Endothelial cell of umbilical vein (primary cell): ENCODE measurements at regions not wholly inside any gene's neighbourhood (a gene's known extent, or its start where the extent isn't known, plus 50 kb on each side); places are given as distances from the start of the nearest gene placed in this dataset.

Experiments
- BruUV-seq: library from RNA; stranded (reverse); fragments of 400-500 nt; replicated peaks from 2 replicates; lab custom pipeline; 2021; lab: Mats Ljungman, UMichigan
- CTCF ChIA-PET: fragments of 300-600, 350-600 bp; sonication (Branson Sonifier 250); formaldehyde crosslinking; loops from one replicate; lab custom pipeline; 2021; ENCODE audit warnings: antibody characterized with exemption, inconsistent platforms; lab: Charles Lee
- POLR2A ChIA-PET: fragments of 300-600, 350-600 bp; sonication (Branson Sonifier 250); formaldehyde crosslinking; loops from one replicate; lab custom pipeline; 2021; ENCODE audit warnings: antibody characterized with exemption, inconsistent platforms; lab: Charles Lee
- DNase-seq: peaks from one replicate; pipeline ENCODE4 v3.0.0-alpha.2; 2011; ENCODE audit warnings: low read depth, low spot score
- FAIRE-seq: peaks from 2 replicates; lab custom pipeline; 2011; peaks lifted over from hg19 to GRCh38; lab: Jason Lieb, UNC
- H2AFZ ChIP-seq: 2 replicates; pipeline ENCODE4 v1.6.0; 2012; ENCODE audit warnings: low read depth, low read length, control low read depth, inconsistent platforms
- H3K27ac ChIP-seq: 2 replicates; pipeline ENCODE4 v1.5.1; 2011; ENCODE audit warnings: low read depth, mild to moderate bottlenecking, control low read depth, low read length, moderate library complexity; ENCODE audit not compliant: insufficient read depth
- H3K27me3 ChIP-seq, 2 experiments: 2 replicates each; pipeline versions ENCODE4 v1.6.0 to v1.6.1; 2011; ENCODE audit warnings: low read length in 2 of 2, mixed read lengths in 1 of 2; ENCODE audit not compliant: control insufficient read depth in 2 of 2, insufficient read depth in 2 of 2
- H3K36me3 ChIP-seq, 2 experiments: 2 replicates in 1 of 2; 3 replicates in 1 of 2; pipeline ENCODE4 v1.5.1; 2011; ENCODE audit warnings: low read length in 2 of 2, mild to moderate bottlenecking in 1 of 2, moderate library complexity in 1 of 2; ENCODE audit not compliant: control insufficient read depth in 2 of 2, insufficient read depth in 2 of 2; ENCODE audit errors: extremely low read depth in 1 of 2
- H3K4me1 ChIP-seq: 3 replicates; pipeline ENCODE4 v1.5.1; 2011; ENCODE audit warnings: mild to moderate bottlenecking, low read length; ENCODE audit not compliant: control insufficient read depth, insufficient read depth; ENCODE audit errors: extremely low read depth
- H3K4me2 ChIP-seq: 2 replicates; pipeline ENCODE4 v1.6.1; 2011; ENCODE audit warnings: low read length, control low read depth, mixed read lengths; ENCODE audit not compliant: insufficient read depth
- H3K4me3 ChIP-seq, 3 experiments: fragments of 200-600 bp in 1 of 3; sonication (generic), shearing (Covaris generic) in 1 of 3; replicated peaks in 1 of 3; 2 replicates each; pipeline ENCODE4 v1.5.1; 2011 to 2016; ENCODE audit warnings: control low read depth in 3 of 3, low read length in 3 of 3, mild to moderate bottlenecking in 2 of 3, inconsistent platforms in 1 of 3, low read depth in 1 of 3, moderate library complexity in 1 of 3; ENCODE audit not compliant: insufficient read depth in 1 of 3
- H3K79me2 ChIP-seq: 2 replicates; pipeline ENCODE4 v1.6.0; 2012; ENCODE audit warnings: low read length, inconsistent platforms; ENCODE audit not compliant: control insufficient read depth, insufficient read depth
- H3K9ac ChIP-seq: replicated peaks from 2 replicates; pipeline ENCODE3; 2011; ENCODE audit warnings: low read length, control low read depth; ENCODE audit not compliant: insufficient read depth; ENCODE audit errors: extremely low read depth
- H3K9me1 ChIP-seq: replicated peaks from 3 replicates; pipeline ENCODE4 v1.6.0; 2011; ENCODE audit warnings: mild to moderate bottlenecking, low read length; ENCODE audit not compliant: control insufficient read depth, insufficient read depth; ENCODE audit errors: extremely low read depth
- H3K9me3 ChIP-seq: replicated peaks from 2 replicates; pipeline ENCODE4 v1.5.1; 2012; ENCODE audit warnings: low read length, inconsistent platforms; ENCODE audit not compliant: control insufficient read depth, insufficient read depth
- H4K20me1 ChIP-seq: replicated peaks from 2 replicates; pipeline ENCODE3; 2011; ENCODE audit warnings: mild to moderate bottlenecking, low read length; ENCODE audit not compliant: control insufficient read depth, insufficient read depth; ENCODE audit errors: extremely low read depth
- EZH2 ChIP-seq: IDR thresholded peaks from 2 replicates; pipeline ENCODE4 v1.6.1; 2012; ENCODE audit warnings: borderline replicate concordance, low read depth, mild to moderate bottlenecking, moderate library complexity, low read length, inconsistent platforms; ENCODE audit not compliant: severe bottlenecking
- FOS ChIP-seq: IDR thresholded peaks from 2 replicates; pipeline ENCODE4 v1.6.1; 2011; ENCODE audit warnings: mild to moderate bottlenecking, low read length, moderate library complexity, borderline replicate concordance; ENCODE audit not compliant: insufficient read depth
- GATA2 ChIP-seq: IDR thresholded peaks from 2 replicates; pipeline ENCODE4 v1.7.0; 2011; ENCODE audit warnings: low read depth, mild to moderate bottlenecking, moderate library complexity, mixed read lengths, low read length; ENCODE audit not compliant: insufficient read length, insufficient read depth
- JUN ChIP-seq: IDR thresholded peaks from 2 replicates; pipeline ENCODE4 v1.6.1; 2011; ENCODE audit warnings: borderline replicate concordance, low read depth; ENCODE audit not compliant: insufficient read length, insufficient read depth
- MAX ChIP-seq: IDR thresholded peaks from 2 replicates; pipeline ENCODE4 v1.6.1; 2011; ENCODE audit not compliant: insufficient read depth, insufficient read length
- MYC ChIP-seq: IDR thresholded peaks from one replicate; pipeline ENCODE4 v1.6.1; 2011; ENCODE audit warnings: mild to moderate bottlenecking, low read depth, low read length
- POLR2A ChIP-seq: IDR thresholded peaks from 2 replicates; pipeline ENCODE4 v1.6.1; 2012; ENCODE audit warnings: low read depth, mild to moderate bottlenecking, control low read depth, low read length
- POLR2AphosphoS5 ChIP-seq: IDR thresholded peaks from 2 replicates; pipeline ENCODE4 v1.6.1; 2012; ENCODE audit warnings: low read depth, mild to moderate bottlenecking, control low read depth, low read length, moderate library complexity; ENCODE audit not compliant: insufficient read depth
- dilution Hi-C: fragments of 300-500 bp; cut with MboI; formaldehyde crosslinking; loops from one replicate; pipeline ENCODE4 v1.15.0; 2019; ENCODE audit warnings: low sequenced_read_pairs; ENCODE audit not compliant: extremely low pct_ligation_motif_present
- intact Hi-C: fragments of 100-400 bp; cut with micrococcal nuclease; formaldehyde crosslinking; loops from one replicate; pipeline ENCODE4 v1.10.0; 2022
- TF ChIP-seq, protein P1 (sequence below), 2 donors: IDR thresholded peaks; 1 replicate in 1 of 2; 2 replicates in 1 of 2; pipeline ENCODE4 v1.5.1; 2011; ENCODE audit warnings: low read length in 2 of 2, mild to moderate bottlenecking in 2 of 2, moderate library complexity in 2 of 2, control low read depth in 1 of 2, inconsistent platforms in 1 of 2, low read depth in 1 of 2; ENCODE audit not compliant: insufficient read depth in 1 of 2; ENCODE audit errors: extremely low read depth in 1 of 2

- no peaks in the 10 kb centered on the region for H3K9me3 ChIP-seq
- TF ChIP-seq GATA2 (no peak), POLR2A (no peak), FOS (no peak), EZH2 (no peak), POLR2AphosphoS5 (no peak), JUN (no peak), MYC (no peak), MAX (no peak)
- TF ChIP-seq, protein P1, sequence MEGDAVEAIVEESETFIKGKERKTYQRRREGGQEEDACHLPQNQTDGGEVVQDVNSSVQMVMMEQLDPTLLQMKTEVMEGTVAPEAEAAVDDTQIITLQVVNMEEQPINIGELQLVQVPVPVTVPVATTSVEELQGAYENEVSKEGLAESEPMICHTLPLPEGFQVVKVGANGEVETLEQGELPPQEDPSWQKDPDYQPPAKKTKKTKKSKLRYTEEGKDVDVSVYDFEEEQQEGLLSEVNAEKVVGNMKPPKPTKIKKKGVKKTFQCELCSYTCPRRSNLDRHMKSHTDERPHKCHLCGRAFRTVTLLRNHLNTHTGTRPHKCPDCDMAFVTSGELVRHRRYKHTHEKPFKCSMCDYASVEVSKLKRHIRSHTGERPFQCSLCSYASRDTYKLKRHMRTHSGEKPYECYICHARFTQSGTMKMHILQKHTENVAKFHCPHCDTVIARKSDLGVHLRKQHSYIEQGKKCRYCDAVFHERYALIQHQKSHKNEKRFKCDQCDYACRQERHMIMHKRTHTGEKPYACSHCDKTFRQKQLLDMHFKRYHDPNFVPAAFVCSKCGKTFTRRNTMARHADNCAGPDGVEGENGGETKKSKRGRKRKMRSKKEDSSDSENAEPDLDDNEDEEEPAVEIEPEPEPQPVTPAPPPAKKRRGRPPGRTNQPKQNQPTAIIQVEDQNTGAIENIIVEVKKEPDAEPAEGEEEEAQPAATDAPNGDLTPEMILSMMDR (IDR thresholded peaks at IDR 0.05; ENCODE audit: extremely low read depth in 1 of 2, insufficient read depth in 1 of 2, low read depth in 1 of 2, low read length in 2 of 2) = no peak
- no peaks in the 10 kb centered on the region for H3K79me2 ChIP-seq
- no peak overlapping the region for H3K9ac ChIP-seq
- H3K36me3 ChIP-seq = no peaks in the 10 kb centered on the region
- peaks cover 0 to 2% of the 10 kb centered on the region in 2 experiments for H3K27me3 ChIP-seq
- no peak for FAIRE-seq
- H3K27ac ChIP-seq = no peak overlapping the region
- no peak overlapping the region for H2AFZ ChIP-seq
- POLR2A ChIA-PET = no interaction called here
- H3K4me2 ChIP-seq = no peak overlapping the region
- dilution Hi-C loops = no loop called here
- intact Hi-C loops = loop anchor here (10.0 kb wide), 1 partner anchor 992 kb away; no protein-coding TSS in a partner anchor
- no peaks in the 10 kb centered on the region for H4K20me1 ChIP-seq
- peaks cover 5% of the 10 kb centered on the region for H3K4me1 ChIP-seq
- CTCF ChIA-PET = no interaction called here
- BruUV-seq = no TSS peak
- H3K9me1 ChIP-seq = no peaks in the 10 kb centered on the region
- DNase-seq = no peak
- H3K4me3 ChIP-seq = no peak overlapping the region
Measured at GRCh38 chr10:43882711-43883110, 234.0 kb upstream of the ZNF32 start.
